Head of caudate nucleus (tissue), 42 donors: ENCODE measurements at regions not wholly inside any gene's neighbourhood (a gene's known extent, or its start where the extent isn't known, plus 50 kb on each side); places are given as distances from the start of the nearest gene placed in this dataset.
"Not testable (repeated sequence)": the region's sequence is repeated elsewhere in the genome, so short reads cannot be mapped to it uniquely, and the experiment has no call there.

Experiments
- DNase-seq, 42 donors: peaks; one replicate each; pipeline versions ENCODE4 v3.0.0 to v3.0.0-alpha.2; 2020 to 2021; ENCODE audit warnings: mixed read lengths in 7 of 42
- intact Hi-C: fragments of 100-400 bp; cut with DNase I; formaldehyde crosslinking; loops from one replicate; pipeline ENCODE4 v1.15.0; 2022

- DNase-seq = no peak
- intact Hi-C loops = no loop called here
Measured at GRCh38 chr10:76631036-76631670, 1006.5 kb downstream of the KCNMA1 start.

GRCh38 chr10:76628801-76629200 is 1008.8 kb downstream of the KCNMA1 start:
- DNase-seq = no peak
- intact Hi-C loops = no loop called here

GRCh38 chr10:76626386-76626785 is 1011.2 kb downstream of the KCNMA1 start:
- intact Hi-C loops = no loop called here
- no peak for DNase-seq

- intact Hi-C loops = no loop called here
- no peak for DNase-seq
Measured at GRCh38 chr10:76624470-76624869, 1013.1 kb downstream of the KCNMA1 start.

GRCh38 chr10:76621886-76622620 is 1015.6 kb downstream of the KCNMA1 start:
- DNase-seq = no peak
- intact Hi-C loops = no loop called here

GRCh38 chr10:76618641-76619040 is 1019.0 kb downstream of the KCNMA1 start:
- no peak for DNase-seq
- intact Hi-C loops = no loop called here

GRCh38 chr10:76618171-76618570 is 1019.4 kb downstream of the KCNMA1 start:
- intact Hi-C loops = no loop called here
- no peak for DNase-seq

GRCh38 chr10:76616666-76617065 is 1020.9 kb downstream of the KCNMA1 start:
- DNase-seq, intact Hi-C loops: not testable (repeated sequence)

GRCh38 chr10:76615049-76615448 is 1022.6 kb downstream of the KCNMA1 start:
- DNase-seq = no peak
- intact Hi-C loops = no loop called here
